HL-60 (cell line): ENCODE measurements at regions not wholly inside any gene's neighbourhood (a gene's known extent, or its start where the extent isn't known, plus 50 kb on each side); places are given as distances from the start of the nearest gene placed in this dataset.

Experiments
- CTCF ChIP-seq: IDR thresholded peaks from one replicate; pipeline ENCODE4 v1.5.1; 2011; ENCODE audit warnings: low read length, control low read depth, inconsistent platforms; ENCODE audit not compliant: insufficient read depth
- GABPA ChIP-seq: IDR thresholded peaks from 2 replicates; pipeline ENCODE4 v1.6.1; 2012; ENCODE audit warnings: low read depth
- POLR2AphosphoS5 ChIP-seq: IDR thresholded peaks from 2 replicates; pipeline ENCODE4 v1.6.1; 2012; ENCODE audit warnings: low read depth
- REST ChIP-seq: IDR thresholded peaks from 2 replicates; pipeline ENCODE4 v1.6.1; 2012; ENCODE audit warnings: low read depth; ENCODE audit not compliant: insufficient replicate concordance
- SPI1 ChIP-seq: IDR thresholded peaks from 2 replicates; pipeline ENCODE4 v1.6.1; 2012; ENCODE audit warnings: low read depth, mild to moderate bottlenecking, borderline replicate concordance

GRCh38 chr2:117085737-117086136 is 728.8 kb upstream of the DDX18 start:
- no peak for TF ChIP-seq CTCF
- no peak for TF ChIP-seq POLR2AphosphoS5
- TF ChIP-seq REST: no peak
- no peak for TF ChIP-seq SPI1
- TF ChIP-seq GABPA: no peak
